ENCODE measurements at regions not wholly inside any gene's neighbourhood (a gene's known extent, or its start where the extent isn't known, plus 50 kb on each side); places are given as distances from the start of the nearest gene placed in this dataset.
"Not testable (repeated sequence)": the region's sequence is repeated elsewhere in the genome, so short reads cannot be mapped to it uniquely, and the experiment has no call there.

- no peak for DNase-seq (ENCODE audit: low read depth)
Observed at GRCh38 chr2:4047961-4048891, 344.9 kb downstream of the DCDC2C start.

- no peak for DNase-seq (ENCODE audit: low read depth)
Observed at GRCh38 chr2:4049463-4049862, 346.1 kb downstream of the DCDC2C start.

GRCh38 chr2:4053769-4054493 is 350.6 kb downstream of the DCDC2C start:
- DNase-seq (ENCODE audit: low read depth), result no peak

- DNase-seq (ENCODE audit: low read depth), result no peak
Observed at GRCh38 chr2:4066217-4066616, 362.8 kb downstream of the DCDC2C start.

GRCh38 chr2:4073026-4073569 is 369.7 kb downstream of the DCDC2C start:
- no peak for DNase-seq (ENCODE audit: low read depth)

- DNase-seq (ENCODE audit: low read depth), result no peak
Observed at GRCh38 chr2:4077017-4077416, 373.6 kb downstream of the DCDC2C start.

- no peak for DNase-seq (ENCODE audit: low read depth)
Observed at GRCh38 chr2:4085186-4085585, 381.8 kb downstream of the DCDC2C start.

GRCh38 chr2:4090668-4091630 is 387.6 kb downstream of the DCDC2C start:
- no peak for DNase-seq (ENCODE audit: low read depth)

- DNase-seq (ENCODE audit: low read depth), result no peak
Observed at GRCh38 chr2:4091869-4092268, 388.5 kb downstream of the DCDC2C start.

GRCh38 chr2:4094743-4095142 is 391.4 kb downstream of the DCDC2C start:
- no peak for DNase-seq (ENCODE audit: low read depth)

- DNase-seq (ENCODE audit: low read depth), result no peak
Observed at GRCh38 chr2:4096978-4097766, 393.8 kb downstream of the DCDC2C start.

- DNase-seq (ENCODE audit: low read depth), result no peak
Observed at GRCh38 chr2:4098137-4098536, 394.8 kb downstream of the DCDC2C start.

- no peak for DNase-seq (ENCODE audit: low read depth)
Observed at GRCh38 chr2:4101936-4102335, 398.6 kb downstream of the DCDC2C start.

GRCh38 chr2:4107179-4107578 is 403.8 kb downstream of the DCDC2C start:
- no peak for DNase-seq (ENCODE audit: low read depth)

- DNase-seq (ENCODE audit: low read depth), result no peak
Observed at GRCh38 chr2:4110273-4110672, 406.9 kb downstream of the DCDC2C start.

GRCh38 chr2:4115435-4115834 is 412.1 kb downstream of the DCDC2C start:
- DNase-seq (ENCODE audit: low read depth), result not testable (repeated sequence)

GRCh38 chr2:4122726-4123125 is 419.4 kb downstream of the DCDC2C start:
- no peak for DNase-seq (ENCODE audit: low read depth)

- no peak for DNase-seq (ENCODE audit: low read depth)
Observed at GRCh38 chr2:4130651-4131050, 427.3 kb downstream of the DCDC2C start.

- no peak for DNase-seq (ENCODE audit: low read depth)
Observed at GRCh38 chr2:4134551-4135550, 431.5 kb downstream of the DCDC2C start.
